T47D (cell line): ENCODE measurements at regions not wholly inside any gene's neighbourhood (a gene's known extent, or its start where the extent isn't known, plus 50 kb on each side); places are given as distances from the start of the nearest gene placed in this dataset.

Experiments
- DNase-seq, 2 experiments: peaks; one replicate each; pipeline versions ENCODE4 v3.0.0 to v3.0.0-alpha.2; 2011 to 2012; ENCODE audit warnings: low read depth in 1 of 2, low spot score in 1 of 2
- JUND ChIP-seq: IDR thresholded peaks from 2 replicates; pipeline ENCODE4 v1.6.1; 2012; ENCODE audit warnings: low read depth
- in situ Hi-C: cut with HindIII; loops from 2 replicates; pipeline ENCODE4 v1.10.0; 2016; ENCODE audit warnings: low sequenced_read_pairs, low pct_unique_long_range_greater_than_20kb

- no peak for DNase-seq
- TF ChIP-seq JUND, result no peak
- in situ Hi-C loops, result no loop called here
These were observed 278.8 kb downstream of the AJAP1 start for GRCh38 chr1:4933232-4933631.

GRCh38 chr1:4932311-4933030, 278.1 kb downstream of the AJAP1 start:
- TF ChIP-seq JUND, result no peak
- DNase-seq, result no peak
- in situ Hi-C loops, result no loop called here

GRCh38 chr1:4931486-4931885, 277.1 kb downstream of the AJAP1 start:
- no peak for DNase-seq
- in situ Hi-C loops, result no loop called here
- no peak for TF ChIP-seq JUND

GRCh38 chr1:4928186-4928585, 273.8 kb downstream of the AJAP1 start:
- TF ChIP-seq JUND, result no peak
- in situ Hi-C loops, result no loop called here
- DNase-seq, result no peak

GRCh38 chr1:4924356-4924755, 269.9 kb downstream of the AJAP1 start:
- TF ChIP-seq JUND, result no peak
- DNase-seq, result no peak
- in situ Hi-C loops, result no loop called here

- TF ChIP-seq JUND, result no peak
These were observed 262.2 kb downstream of the AJAP1 start for GRCh38 chr1:4916610-4917009.

GRCh38 chr1:4915154-4915553, 260.7 kb downstream of the AJAP1 start:
- no peak for DNase-seq
- in situ Hi-C loops, result no loop called here
- no peak for TF ChIP-seq JUND

More at GRCh38 chr1:4916610-4917009, 262.2 kb downstream of the AJAP1 start:
- DNase-seq, result no peak
- in situ Hi-C loops, result no loop called here

- DNase-seq, result no peak
- no peak for TF ChIP-seq JUND
- in situ Hi-C loops, result no loop called here
These were observed 254.1 kb downstream of the AJAP1 start for GRCh38 chr1:4908486-4908885.

GRCh38 chr1:4894566-4894965, 240.2 kb downstream of the AJAP1 start:
- no peak for TF ChIP-seq JUND
- in situ Hi-C loops, result no loop called here
- DNase-seq, result no peak

GRCh38 chr1:4880626-4881025, 226.2 kb downstream of the AJAP1 start:
- in situ Hi-C loops, result no loop called here
- DNase-seq, result no peak
- no peak for TF ChIP-seq JUND

- TF ChIP-seq JUND, result no peak
- no peak for DNase-seq
- in situ Hi-C loops, result no loop called here
These were observed 223.0 kb downstream of the AJAP1 start for GRCh38 chr1:4877426-4877825.

GRCh38 chr1:4871373-4871772, 217.0 kb downstream of the AJAP1 start:
- in situ Hi-C loops, result no loop called here
- no peak for DNase-seq
- no peak for TF ChIP-seq JUND

- no peak for TF ChIP-seq JUND
- DNase-seq, result no peak
- in situ Hi-C loops, result no loop called here
These were observed 214.1 kb downstream of the AJAP1 start for GRCh38 chr1:4868521-4868920.

- TF ChIP-seq JUND, result no peak
- in situ Hi-C loops, result no loop called here
- no peak for DNase-seq
These were observed 202.0 kb downstream of the AJAP1 start for GRCh38 chr1:4856396-4856795.
